Omental fat pad (tissue), 3 donors: ENCODE measurements at regions not wholly inside any gene's neighbourhood (a gene's known extent, or its start where the extent isn't known, plus 50 kb on each side); places are given as distances from the start of the nearest gene placed in this dataset.

Source experiments
- ATAC-seq: fragments of 150-250 bp; one replicate; pipeline ENCODE4 v1.9.1; 2016; ENCODE audit warnings: mild to moderate bottlenecking, moderate library complexity; ENCODE audit not compliant: low FRiP score
- DNase-seq: peaks from one replicate; pipeline ENCODE4 v3.0.0-alpha.2; 2019; ENCODE audit warnings: low spot score
- TF ChIP-seq, protein P1 (sequence below), 3 donors: fragments of 450-650 bp; IDR thresholded peaks; one replicate each; pipeline ENCODE4 v1.5.1; 2016 to 2017; ENCODE audit warnings: antibody characterized with exemption in 3 of 3, mild to moderate bottlenecking in 3 of 3, moderate library complexity in 2 of 3

DNA sequence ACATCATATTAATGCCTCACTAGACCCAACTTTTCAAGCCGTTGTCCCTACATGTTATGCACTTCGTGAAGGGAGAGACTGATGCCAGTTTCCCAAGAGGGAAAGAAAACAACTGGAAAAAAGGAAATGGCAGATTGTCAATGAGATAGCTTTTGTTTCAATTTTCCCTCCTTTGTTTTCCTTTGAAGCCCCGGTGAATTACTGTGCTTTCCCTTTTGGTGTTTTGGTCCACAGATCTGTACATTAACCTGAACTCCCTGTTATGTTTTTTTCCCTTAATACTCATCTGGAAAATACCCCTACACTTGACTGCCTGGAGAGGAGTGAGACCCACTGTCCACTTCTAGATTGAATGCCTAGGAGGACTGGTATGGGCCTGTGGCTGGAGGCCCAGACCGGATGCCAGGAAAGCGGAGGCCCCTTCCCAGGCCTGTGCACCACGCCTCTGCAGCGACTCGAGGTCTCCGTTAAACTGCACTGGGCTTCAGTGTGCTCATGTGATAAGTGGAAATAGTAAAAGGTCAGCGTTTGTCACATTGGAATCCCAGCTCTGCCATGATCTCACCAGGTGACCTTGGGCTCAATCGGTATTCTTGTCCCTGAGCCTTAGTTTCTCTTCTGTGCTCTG is 106.4 kb downstream of the GATA6 start:
- ATAC-seq = no peak
- TF ChIP-seq, protein P1, sequence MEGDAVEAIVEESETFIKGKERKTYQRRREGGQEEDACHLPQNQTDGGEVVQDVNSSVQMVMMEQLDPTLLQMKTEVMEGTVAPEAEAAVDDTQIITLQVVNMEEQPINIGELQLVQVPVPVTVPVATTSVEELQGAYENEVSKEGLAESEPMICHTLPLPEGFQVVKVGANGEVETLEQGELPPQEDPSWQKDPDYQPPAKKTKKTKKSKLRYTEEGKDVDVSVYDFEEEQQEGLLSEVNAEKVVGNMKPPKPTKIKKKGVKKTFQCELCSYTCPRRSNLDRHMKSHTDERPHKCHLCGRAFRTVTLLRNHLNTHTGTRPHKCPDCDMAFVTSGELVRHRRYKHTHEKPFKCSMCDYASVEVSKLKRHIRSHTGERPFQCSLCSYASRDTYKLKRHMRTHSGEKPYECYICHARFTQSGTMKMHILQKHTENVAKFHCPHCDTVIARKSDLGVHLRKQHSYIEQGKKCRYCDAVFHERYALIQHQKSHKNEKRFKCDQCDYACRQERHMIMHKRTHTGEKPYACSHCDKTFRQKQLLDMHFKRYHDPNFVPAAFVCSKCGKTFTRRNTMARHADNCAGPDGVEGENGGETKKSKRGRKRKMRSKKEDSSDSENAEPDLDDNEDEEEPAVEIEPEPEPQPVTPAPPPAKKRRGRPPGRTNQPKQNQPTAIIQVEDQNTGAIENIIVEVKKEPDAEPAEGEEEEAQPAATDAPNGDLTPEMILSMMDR (IDR thresholded peaks at IDR 0.05) = no peak
- no peak for DNase-seq

DNA sequence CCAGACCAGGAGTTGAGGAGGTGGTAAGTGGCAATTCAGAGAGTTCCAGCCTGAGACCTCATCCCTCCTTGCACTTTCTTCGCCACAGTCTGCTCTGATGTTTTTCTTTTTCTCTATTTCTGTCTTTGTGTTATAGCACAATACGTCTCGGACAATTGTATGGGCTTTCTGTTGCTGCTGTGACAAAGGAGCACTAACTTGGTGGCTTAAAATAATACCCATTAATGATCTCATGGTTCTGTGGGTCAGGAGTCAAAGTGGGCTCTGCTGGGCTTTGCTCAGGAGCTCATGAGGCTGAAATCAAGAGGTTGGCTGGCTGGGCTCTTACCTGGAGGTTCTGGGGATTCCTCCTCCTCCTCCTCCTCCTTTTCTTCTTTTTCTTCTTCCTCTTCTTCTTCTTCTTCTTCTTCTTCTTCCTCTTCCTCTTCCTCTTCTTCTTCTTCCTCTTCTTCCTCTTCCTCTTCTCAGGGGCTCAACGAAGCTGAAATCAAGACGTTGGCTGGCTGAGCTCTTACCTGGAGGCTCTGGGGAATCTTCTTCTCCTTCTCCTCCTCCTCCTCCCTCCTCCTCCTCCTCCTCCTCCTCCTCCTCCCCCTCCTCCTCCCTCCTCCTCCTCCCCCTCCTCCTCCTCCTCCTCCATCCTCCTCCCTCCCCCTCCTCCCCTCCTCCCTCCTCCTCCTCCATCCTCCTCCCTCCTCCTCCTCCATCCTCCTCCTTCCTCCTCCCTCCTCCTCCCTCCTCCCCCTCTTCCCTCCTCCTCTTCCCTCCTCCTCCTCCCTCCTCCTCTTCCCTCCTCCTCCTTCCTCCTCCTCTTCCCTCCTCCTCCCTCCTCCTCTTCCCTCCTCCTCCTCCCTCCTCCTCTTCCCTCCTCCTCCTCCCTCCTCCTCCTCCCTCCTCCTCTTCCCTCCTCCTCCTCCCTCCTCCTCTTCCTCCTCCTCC is 104.0 kb downstream of the GATA6 start:
- DNase-seq (no peak), ATAC-seq (no peak)
- TF ChIP-seq, protein P1 (IDR thresholded peaks at IDR 0.05) = no peak

DNA sequence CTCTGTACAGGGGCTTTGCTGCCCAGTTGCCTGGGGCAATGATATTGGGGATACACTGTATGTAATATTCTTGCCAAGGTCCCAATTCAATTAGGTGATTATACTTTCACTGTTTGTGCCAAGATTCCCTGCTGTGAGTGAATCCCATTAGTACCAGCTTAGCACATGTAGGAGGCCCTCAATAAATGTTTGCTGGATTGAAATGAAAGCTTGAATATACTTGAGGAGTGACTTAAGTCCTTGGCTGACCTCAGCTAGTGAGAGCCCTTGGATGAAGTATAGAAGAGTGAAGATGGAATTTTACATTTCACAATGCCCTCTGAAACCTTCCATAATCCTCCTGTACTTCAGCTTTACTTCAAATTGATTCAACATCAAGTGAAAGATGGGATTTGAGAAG is 102.9 kb downstream of the GATA6 start:
- peak; percentile 84 for ATAC-seq
- DNase-seq = no peak
- TF ChIP-seq, protein P1 (IDR thresholded peaks at IDR 0.05) = no peak

DNA sequence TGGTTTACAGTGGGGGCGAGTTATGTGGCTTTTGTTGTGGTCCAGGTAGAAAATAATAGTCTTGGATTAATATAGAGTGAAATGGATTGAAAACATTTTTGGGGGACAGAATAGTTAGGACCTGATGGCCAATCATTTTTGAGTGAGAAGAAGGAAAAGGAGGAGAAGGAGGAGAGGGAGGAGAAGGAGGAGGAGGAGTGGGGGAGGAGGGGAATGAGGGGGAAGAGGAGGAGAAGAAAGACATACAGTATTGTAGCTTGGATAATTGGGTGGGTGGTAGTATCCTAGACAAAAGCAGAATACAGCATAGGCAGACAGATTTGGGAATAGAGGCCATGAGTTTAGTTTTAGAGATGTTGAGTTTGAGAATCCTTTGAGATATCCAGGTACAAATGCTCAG is 101.6 kb downstream of the GATA6 start:
- ATAC-seq (no peak), DNase-seq (no peak)
- TF ChIP-seq, protein P1 (IDR thresholded peaks at IDR 0.05) = no peak

DNA sequence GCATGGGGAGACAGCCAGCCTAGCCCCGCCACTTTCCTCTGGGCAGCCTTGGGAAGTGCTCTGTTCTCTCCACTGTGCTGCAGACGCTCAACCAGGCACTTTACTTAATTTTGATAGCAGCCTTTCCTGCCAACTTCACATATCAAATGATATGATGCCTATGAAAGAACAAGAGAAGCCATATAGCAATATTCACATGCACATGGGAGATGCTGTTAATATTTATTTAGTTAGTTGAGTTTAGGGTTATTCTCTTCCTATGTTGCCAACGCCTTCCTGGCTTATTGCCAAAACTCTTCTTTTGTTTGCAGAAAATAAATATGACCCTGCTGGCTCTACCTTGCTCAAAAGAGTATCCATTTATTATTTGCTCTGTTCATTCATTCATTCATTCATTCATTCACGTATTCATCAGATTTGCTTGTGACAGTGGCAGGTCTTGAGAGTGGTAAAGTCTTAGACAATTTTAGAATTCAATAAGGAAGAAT is 99.3 kb downstream of the GATA6 start:
- ATAC-seq (no peak), DNase-seq (no peak)
- TF ChIP-seq, protein P1 (IDR thresholded peaks at IDR 0.05) = no peak

DNA sequence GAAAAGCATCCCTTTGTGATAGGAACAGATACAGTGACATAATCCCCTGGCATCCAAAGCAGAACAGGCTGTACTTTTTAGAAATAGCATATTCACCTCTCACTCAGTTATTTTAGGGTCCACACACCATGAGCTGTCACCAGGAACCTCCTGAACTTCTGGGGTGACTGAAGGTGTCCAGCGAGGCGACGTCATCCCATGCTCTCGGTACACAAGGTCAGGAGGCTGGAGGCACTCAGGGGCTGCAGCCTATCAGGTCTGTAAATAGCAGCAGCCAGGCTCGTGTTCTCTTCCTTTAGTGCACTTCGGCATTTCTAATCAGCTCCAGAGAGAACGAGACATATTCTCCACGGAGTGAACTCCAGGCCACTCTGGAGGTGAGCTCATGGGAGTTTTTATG is 98.3 kb downstream of the GATA6 start:
- ATAC-seq = no peak
- TF ChIP-seq, protein P1 (IDR thresholded peaks at IDR 0.05) = no peak
- no peak for DNase-seq
